SU-DHL-6 (cell line): ENCODE measurements at regions not wholly inside any gene's neighbourhood (a gene's known extent, or its start where the extent isn't known, plus 50 kb on each side); places are given as distances from the start of the nearest gene placed in this dataset.

ENCODE experiments used
- H2AFZ ChIP-seq: fragments of 200-600 bp; sonication (generic); 2 replicates; pipeline ENCODE4 v1.6.1; 2014; ENCODE audit warnings: low read depth, mild to moderate bottlenecking, moderate library complexity, mixed read lengths, antibody characterized with exemption, low read length; ENCODE audit not compliant: severe bottlenecking
- H3F3A ChIP-seq: fragments of 200-600 bp; shearing (Covaris generic); 2 replicates; pipeline ENCODE4 v1.6.0; 2016; ENCODE audit warnings: antibody characterized with exemption, mild to moderate bottlenecking; ENCODE audit not compliant: insufficient read depth
- H3K27ac ChIP-seq: fragments of 200-600 bp; sonication (generic); 2 replicates; pipeline ENCODE4 v1.5.1; 2016; ENCODE audit warnings: low read depth, mild to moderate bottlenecking, low read length, moderate library complexity, mixed read lengths
- H3K27me3 ChIP-seq: fragments of 200-600 bp; sonication (generic), shearing (Covaris generic); 2 replicates; pipeline ENCODE4 v1.6.0; 2014; ENCODE audit warnings: mild to moderate bottlenecking, low read length
- H3K36me3 ChIP-seq: fragments of 200-600 bp; sonication (generic); 2 replicates; pipeline ENCODE4 v1.6.1; 2014; ENCODE audit warnings: mild to moderate bottlenecking, low read length, mixed read lengths
- H3K4me2 ChIP-seq: fragments of 300-600, 200-600 bp; shearing (Covaris generic), sonication (generic); 2 replicates; pipeline ENCODE4 v1.6.0; 2014; ENCODE audit warnings: low read length, low read depth, mild to moderate bottlenecking; ENCODE audit not compliant: poor library complexity, severe bottlenecking
- H3K4me3 ChIP-seq: fragments of 200-600 bp; sonication (generic); 2 replicates; pipeline ENCODE4 v1.5.1; 2014; ENCODE audit warnings: antibody characterized with exemption, low read length, mild to moderate bottlenecking, mixed read lengths; ENCODE audit not compliant: insufficient read depth, poor library complexity, severe bottlenecking
- H3K79me2 ChIP-seq: fragments of 200-600 bp; sonication (generic); 2 replicates; pipeline ENCODE4 v1.6.1; 2014; ENCODE audit warnings: mild to moderate bottlenecking, low read length, moderate library complexity; ENCODE audit not compliant: insufficient read depth
- H3K9ac ChIP-seq: fragments of 200-600 bp; sonication (generic); 2 replicates; pipeline ENCODE4 v1.7.0; 2014; ENCODE audit warnings: mild to moderate bottlenecking, low read length
- H3K9me2 ChIP-seq: fragments of 200-600 bp; sonication (generic); replicated peaks from 2 replicates; pipeline ENCODE4 v1.6.1; 2014; ENCODE audit warnings: low read length; ENCODE audit not compliant: insufficient read depth
- H3K9me3 ChIP-seq: fragments of 200-600 bp; sonication (generic); 2 replicates; pipeline ENCODE4 v1.6.1; 2014; ENCODE audit warnings: low read length, mixed read lengths; ENCODE audit not compliant: insufficient read depth
- H4K20me1 ChIP-seq: fragments of 200-600 bp; sonication (generic); 2 replicates; pipeline ENCODE4 v1.6.1; 2014; ENCODE audit warnings: low read depth, mild to moderate bottlenecking, antibody characterized with exemption, low read length, moderate library complexity, mixed read lengths
- EZH2phosphoT487 ChIP-seq: fragments of 200-600 bp; sonication (generic), shearing (Covaris generic); conservative IDR thresholded peaks from 2 replicates; pipeline ENCODE4 v1.6.1; 2018; ENCODE audit warnings: mild to moderate bottlenecking, antibody characterized with exemption, low read length, moderate library complexity, mixed read lengths
- TF ChIP-seq, protein P1 (sequence below): fragments of 200-600 bp; sonication (generic); IDR thresholded peaks from one replicate; pipeline ENCODE4 v1.5.1; 2017; ENCODE audit warnings: antibody characterized with exemption, mild to moderate bottlenecking, low read length, moderate library complexity; ENCODE audit not compliant: insufficient read depth, poor library complexity, severe bottlenecking

DNA sequence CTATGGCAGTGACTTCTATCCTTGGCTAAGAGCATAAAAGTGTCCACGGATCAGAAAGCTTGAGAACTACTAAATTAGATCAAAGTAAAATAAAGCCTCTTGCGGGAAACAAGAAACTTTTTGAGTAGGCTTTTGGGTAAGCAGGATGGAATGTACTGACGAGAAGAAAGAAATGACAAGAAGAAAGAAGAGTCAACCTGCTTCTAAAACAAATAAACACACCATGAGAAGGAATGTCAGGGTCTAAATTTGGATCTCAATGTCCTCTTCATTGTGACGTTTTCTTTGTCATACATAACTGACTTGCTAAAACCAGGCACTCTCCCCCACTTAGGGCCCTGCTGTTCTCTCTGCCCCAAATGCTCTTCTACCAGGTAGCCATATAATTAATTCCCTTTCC, 290.1 kb upstream of the PTGER4 start:
- no peak overlapping the region for H3K4me2 ChIP-seq
- TF ChIP-seq EZH2phosphoT487, result no peak
- TF ChIP-seq, protein P1, sequence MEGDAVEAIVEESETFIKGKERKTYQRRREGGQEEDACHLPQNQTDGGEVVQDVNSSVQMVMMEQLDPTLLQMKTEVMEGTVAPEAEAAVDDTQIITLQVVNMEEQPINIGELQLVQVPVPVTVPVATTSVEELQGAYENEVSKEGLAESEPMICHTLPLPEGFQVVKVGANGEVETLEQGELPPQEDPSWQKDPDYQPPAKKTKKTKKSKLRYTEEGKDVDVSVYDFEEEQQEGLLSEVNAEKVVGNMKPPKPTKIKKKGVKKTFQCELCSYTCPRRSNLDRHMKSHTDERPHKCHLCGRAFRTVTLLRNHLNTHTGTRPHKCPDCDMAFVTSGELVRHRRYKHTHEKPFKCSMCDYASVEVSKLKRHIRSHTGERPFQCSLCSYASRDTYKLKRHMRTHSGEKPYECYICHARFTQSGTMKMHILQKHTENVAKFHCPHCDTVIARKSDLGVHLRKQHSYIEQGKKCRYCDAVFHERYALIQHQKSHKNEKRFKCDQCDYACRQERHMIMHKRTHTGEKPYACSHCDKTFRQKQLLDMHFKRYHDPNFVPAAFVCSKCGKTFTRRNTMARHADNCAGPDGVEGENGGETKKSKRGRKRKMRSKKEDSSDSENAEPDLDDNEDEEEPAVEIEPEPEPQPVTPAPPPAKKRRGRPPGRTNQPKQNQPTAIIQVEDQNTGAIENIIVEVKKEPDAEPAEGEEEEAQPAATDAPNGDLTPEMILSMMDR, result no peak
- no peak overlapping the region for H3K27ac ChIP-seq
- no peaks in the 10 kb centered on the region for H3K9me2 ChIP-seq
- no peak overlapping the region for H2AFZ ChIP-seq
- no peaks in the 10 kb centered on the region for H3F3A ChIP-seq
- no peaks in the 10 kb centered on the region for H3K79me2 ChIP-seq
- H4K20me1 ChIP-seq, result no peaks in the 10 kb centered on the region
- no peaks in the 10 kb centered on the region for H3K27me3 ChIP-seq
- no peak overlapping the region for H3K4me3 ChIP-seq
- H3K36me3 ChIP-seq, result no peaks in the 10 kb centered on the region
- H3K9me3 ChIP-seq, result no peaks in the 10 kb centered on the region
- no peak overlapping the region for H3K9ac ChIP-seq

DNA sequence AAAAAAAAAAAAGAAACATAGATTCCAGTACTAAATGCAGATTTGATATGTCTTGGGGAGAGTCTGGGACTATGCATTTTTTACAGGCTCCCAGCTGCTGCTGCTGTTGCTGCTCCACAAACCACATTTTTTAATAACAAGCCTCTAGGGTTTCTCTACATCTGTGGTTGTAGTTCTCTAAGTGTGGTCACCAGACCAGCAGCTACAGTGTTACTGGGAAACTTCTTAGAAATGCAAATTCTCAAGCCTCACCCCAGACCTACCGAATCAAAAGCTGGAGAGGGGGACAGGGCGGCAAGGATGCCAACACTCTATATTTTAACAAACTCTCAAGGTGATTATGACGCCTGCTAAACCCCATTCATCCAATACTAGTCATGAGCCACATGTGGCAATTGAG, 293.4 kb upstream of the PTGER4 start:
- H3K4me2 ChIP-seq, result no peak overlapping the region
- no peak overlapping the region for H2AFZ ChIP-seq
- H3K36me3 ChIP-seq, result no peaks in the 10 kb centered on the region
- no peaks in the 10 kb centered on the region for H3K27me3 ChIP-seq
- H3K79me2 ChIP-seq, result no peaks in the 10 kb centered on the region
- no peak overlapping the region for H3K27ac ChIP-seq
- H3F3A ChIP-seq, result no peaks in the 10 kb centered on the region
- H3K4me3 ChIP-seq, result no peak overlapping the region
- H3K9me2 ChIP-seq, result no peaks in the 10 kb centered on the region
- TF ChIP-seq, protein P1, result no peak
- no peak for TF ChIP-seq EZH2phosphoT487
- no peaks in the 10 kb centered on the region for H3K9me3 ChIP-seq
- H3K9ac ChIP-seq, result no peak overlapping the region
- H4K20me1 ChIP-seq, result no peaks in the 10 kb centered on the region

DNA sequence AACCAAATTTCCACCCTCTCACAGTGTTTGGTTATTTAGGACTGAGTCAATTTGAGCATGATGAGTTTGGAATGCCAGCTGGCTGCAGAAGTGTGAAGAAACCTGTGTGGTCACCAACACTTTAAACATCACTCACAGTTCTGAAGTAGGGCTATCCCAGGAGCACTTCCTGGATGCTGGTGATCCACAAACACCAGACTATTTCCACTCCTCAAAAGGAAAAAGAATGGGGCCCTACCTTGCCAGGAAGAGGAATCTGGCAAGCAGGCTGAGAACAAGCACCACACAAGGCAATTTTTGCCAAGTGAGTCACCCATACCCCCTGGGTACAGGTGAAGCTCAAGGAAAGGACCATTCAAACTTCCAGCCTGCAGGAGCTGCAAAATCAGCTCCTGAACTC, 294.2 kb upstream of the PTGER4 start:
- H4K20me1 ChIP-seq, result no peaks in the 10 kb centered on the region
- no peaks in the 10 kb centered on the region for H3K9me2 ChIP-seq
- no peaks in the 10 kb centered on the region for H3K36me3 ChIP-seq
- TF ChIP-seq EZH2phosphoT487, result no peak
- TF ChIP-seq, protein P1, result no peak
- no peak overlapping the region for H2AFZ ChIP-seq
- H3K9ac ChIP-seq, result no peak overlapping the region
- no peaks in the 10 kb centered on the region for H3K79me2 ChIP-seq
- no peaks in the 10 kb centered on the region for H3K27me3 ChIP-seq
- no peak overlapping the region for H3K27ac ChIP-seq
- no peak overlapping the region for H3K4me2 ChIP-seq
- H3K4me3 ChIP-seq, result no peak overlapping the region
- H3F3A ChIP-seq, result no peaks in the 10 kb centered on the region
- no peaks in the 10 kb centered on the region for H3K9me3 ChIP-seq
